ENCODE measurements at regions not wholly inside any gene's neighbourhood (a gene's known extent, or its start where the extent isn't known, plus 50 kb on each side); places are given as distances from the start of the nearest gene placed in this dataset.
"Not testable (repeated sequence)": the region's sequence is repeated elsewhere in the genome, so short reads cannot be mapped to it uniquely, and the experiment has no call there.

DNA sequence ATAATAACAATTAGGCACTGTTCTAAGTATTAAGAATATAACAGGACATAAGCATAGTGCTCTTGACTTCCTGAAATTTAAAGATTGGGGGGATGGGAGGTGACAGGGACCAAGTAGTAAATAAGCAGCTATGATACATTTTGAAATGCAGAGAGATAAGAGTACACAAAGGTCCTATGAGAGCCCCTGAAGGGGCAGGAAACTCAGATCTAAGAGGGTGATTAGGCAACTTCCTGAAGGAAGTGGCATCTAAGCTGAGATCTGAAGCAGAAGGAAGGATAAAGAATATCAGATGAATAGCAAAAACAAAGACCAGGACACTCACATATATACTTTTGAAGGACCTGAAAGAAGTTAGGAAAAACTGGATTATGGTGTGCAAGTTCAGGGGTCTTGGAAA is 415.2 kb upstream of the FRG2C start:
- DNase-seq: no peak

DNA sequence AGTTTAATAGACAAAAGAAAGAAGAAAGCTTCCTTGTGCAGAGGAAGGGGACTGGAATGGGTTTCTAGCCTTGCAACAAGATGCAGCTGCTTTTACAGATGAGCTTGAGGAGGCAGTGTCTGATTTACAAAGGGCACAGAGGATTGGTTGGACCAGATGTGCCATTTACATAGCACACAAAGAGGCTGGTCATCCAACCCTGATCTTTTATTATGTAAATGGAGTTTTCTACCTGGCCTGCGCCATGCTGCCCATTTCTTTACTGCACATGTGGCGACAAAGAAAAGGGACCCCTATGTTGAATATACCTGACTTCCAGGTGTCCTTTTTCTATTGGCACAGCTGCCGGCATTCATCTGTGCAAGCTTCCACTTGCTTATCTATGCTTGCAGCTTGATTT is 409.4 kb upstream of the FRG2C start:
- no peak for DNase-seq

DNA sequence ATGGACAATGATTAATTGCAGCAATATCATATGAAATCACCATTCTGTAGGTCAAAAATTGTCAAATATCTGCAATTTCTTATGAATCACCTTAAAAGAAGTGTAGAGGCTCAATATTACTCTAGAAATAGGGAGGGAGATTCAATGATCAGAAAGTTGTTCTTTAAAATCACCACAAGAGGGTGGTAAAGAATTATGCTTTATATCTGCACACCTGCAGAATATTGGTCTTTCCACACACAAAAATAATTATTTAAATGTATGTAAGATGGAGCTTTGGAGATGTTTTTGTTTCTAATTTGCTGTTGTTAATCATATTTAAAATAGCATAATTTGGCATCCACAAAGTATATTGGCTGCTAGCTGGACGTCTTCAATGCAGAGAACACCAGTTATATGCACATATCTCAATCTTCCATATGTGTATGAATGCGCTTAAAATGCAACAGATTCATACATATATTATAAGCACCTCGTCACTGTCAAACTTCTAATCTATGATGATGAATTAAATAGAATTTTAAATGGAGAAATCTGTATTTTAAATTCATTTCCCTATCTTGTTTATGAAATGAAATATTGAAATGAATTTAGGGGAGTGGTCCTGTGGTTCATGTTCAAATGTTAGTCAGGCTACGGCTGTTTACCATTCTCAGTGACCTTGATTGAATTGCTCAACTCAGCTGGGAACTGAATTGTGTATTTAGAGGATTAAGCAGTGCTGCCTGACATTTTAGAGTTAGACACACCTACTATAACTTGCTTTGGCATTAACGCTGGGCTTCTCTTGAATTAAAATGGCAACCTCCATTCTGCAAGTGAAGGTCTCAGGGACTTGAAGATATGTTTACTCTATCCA is 405.1 kb upstream of the FRG2C start:
- DNase-seq: not testable (repeated sequence)

DNA sequence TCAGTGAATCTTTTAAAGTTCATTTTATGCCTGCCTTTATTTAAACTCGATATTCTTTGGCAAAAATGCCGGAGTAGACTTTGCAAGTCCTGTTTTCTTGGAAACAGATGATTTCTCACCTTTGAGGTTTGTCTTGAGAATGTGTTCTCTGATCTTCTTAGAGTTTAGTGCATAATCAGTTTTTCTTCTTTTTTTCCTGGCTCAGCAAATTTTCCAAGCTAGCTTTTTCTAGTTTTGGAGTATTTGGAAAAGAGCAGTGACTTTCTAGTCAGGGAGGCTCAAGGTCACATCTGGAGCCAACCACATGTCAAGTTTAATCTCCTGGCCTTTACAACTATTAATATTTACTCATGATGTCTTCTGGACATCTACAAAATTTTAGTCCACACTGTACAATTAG is 403.2 kb upstream of the FRG2C start:
- DNase-seq: not testable (repeated sequence)

DNA sequence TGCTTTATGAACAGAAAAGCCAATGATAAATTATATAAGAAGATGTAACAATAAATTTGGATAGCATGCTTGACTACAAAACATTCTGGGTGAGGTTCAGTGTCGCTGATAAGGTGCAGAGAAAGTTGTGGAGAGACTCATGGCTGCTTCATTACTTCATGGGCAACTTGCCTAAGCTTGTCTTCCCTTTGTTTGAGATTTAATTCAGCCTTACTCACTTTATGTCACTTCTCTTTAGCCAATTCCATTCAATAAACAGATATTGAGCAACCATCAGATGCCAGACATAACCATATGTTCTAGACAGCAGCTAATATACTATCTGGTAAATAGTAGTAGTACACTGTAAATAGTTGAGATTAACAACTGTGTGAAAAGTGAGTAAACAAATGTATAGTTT is 401.5 kb upstream of the FRG2C start:
- DNase-seq: no peak

DNA sequence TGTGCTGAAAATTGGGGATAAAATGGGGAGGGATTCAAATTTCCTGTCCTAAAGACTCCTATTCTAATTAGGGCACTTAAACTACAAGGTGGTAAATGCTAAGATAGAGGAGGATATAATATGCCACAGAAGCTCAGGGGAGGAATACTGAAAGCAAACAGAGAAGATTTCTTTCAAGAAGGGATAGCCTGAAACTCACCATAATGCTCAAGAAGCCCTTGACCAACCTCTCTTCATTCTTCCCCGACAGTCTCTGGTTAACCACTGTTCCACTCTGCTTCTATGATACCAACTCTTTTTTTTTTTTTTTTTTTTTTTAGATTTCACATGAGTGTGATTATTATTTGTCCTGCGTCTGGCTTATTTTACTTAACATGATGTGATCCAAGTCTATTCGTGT is 398.2 kb upstream of the FRG2C start:
- DNase-seq: no peak

DNA sequence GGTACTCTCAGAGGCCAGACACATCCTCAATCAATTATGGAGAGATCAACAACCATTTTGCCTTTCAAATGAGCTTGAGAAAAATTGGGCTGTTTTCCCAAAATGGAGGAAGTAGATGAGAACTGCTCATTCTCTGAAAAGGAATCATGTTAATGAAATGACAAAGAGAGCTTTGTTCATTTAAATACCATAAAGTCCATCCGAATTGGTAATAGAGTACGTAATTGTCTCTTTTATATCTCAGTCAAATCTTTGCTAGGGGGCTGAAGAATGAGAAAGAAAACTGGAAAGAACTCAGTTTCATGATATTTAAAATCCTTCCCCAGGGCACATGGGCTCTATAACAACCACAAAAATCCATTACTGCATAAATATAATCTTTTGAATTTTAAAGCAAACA is 395.6 kb upstream of the FRG2C start:
- DNase-seq: not testable (repeated sequence)

DNA sequence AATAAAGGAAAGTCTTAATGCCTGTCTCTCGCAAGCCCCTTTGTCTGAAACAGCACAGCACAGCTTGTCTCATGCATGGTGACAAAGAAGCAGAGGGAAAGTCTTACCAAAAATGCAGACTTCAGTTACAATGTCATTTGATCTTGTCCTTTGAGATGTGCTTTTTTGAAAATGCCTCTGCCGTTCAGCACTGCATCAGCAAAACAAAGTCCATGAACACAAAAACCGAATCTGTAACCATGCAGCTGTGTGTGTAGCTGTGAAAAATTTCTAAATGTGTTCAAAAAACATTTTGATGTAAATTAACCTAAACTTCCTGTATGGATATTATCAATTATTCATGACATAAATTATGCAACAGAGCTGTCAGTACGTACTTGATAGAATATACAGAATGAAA is 391.9 kb upstream of the FRG2C start:
- not testable (repeated sequence) for DNase-seq

DNA sequence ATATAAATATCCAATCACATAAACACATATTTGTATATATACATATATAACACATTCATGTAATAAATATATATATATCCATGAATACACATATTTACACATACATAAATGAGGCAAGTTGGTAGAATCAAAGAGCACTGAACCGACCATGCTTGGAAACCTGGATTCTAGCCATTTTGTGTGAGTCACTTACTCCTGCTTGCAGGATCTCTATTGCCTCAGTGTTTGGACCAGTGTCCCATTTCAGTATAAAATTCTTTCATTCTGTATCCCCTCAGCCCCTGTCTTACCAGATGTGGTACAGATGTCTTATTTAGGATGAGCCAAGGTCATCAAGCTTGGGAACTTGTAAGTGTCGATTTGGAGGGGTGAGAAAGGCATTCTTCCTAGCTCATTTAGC is 391.4 kb upstream of the FRG2C start:
- DNase-seq: no peak

DNA sequence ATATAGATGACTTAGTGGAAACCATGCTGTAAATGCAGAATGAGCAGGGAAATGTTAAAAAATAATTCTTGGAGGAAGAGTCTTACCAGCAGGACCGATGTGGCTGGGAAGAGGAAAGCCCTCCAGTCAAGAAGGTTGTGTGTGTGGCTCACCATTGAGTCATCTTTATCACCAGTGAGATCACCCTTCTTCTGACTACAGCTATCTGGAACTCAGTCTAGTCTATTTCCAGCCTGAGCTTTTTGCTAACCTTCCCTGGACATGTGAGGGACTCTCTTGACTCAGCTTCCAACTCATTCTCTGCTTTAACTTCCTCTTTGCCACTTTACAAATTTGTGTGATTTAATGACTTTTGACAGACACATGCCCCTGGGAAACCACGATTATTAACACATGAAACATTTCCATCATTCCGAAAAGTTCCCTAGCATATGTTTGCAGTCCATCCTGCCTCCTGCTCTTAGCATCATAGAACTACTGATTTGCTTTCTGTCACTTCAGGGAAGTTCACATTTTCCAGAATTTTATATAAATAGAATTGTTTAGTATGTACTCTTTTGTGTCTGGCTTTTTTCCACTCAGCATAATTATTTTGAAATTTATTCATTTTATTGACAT is 378.5 kb upstream of the FRG2C start:
- DNase-seq: peak; percentile 60

DNA sequence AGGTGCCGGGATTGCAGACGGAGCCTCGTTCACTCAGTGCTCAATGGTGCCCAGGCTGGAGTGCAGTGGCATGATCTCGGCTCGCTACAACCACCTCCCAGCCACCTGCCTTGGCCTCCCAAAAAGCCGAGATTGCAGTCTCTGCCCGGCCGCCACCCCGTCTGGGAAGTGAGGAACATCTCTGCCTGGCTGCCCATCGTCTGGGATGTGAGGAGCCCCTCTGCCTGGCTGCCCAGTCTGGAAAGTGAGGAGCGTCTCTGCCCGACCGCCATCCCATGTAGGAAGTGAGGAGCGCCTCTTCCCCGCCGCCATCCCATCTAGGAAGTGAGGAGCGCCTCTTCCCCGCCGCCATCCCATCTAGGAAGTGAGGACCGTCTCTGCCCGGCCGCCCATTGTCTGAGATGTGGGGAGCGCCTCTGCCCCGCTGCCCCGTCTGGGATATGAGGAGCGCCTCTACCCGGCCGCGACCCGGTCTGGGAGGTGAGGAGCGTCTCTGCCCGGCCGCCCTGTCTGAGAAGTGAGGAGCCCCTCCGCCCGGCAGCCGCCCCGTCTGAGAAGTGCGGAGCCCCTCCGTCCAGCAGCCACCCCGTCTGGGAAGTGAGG is 375.1 kb upstream of the FRG2C start:
- not testable (repeated sequence) for DNase-seq

DNA sequence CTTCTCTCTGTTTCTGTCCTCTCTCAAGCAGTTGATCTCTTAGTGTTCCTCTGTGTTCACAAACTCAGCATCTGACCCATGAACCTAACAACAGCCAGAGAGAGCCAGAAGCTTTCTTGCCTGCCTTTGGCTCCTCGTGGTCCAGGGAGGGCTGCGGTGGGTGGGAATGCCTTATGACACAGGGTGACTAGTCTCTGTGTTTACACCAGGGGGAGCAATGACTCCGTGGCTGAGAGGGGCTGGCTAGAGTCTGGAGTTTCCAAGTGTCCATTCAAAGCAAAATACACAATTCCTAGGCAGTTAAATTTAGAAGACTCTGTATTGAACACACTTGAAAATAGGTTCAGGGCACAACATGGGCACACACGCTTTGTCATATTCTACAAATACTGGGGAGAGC is 370.0 kb upstream of the FRG2C start:
- DNase-seq: peak; percentile 77

DNA sequence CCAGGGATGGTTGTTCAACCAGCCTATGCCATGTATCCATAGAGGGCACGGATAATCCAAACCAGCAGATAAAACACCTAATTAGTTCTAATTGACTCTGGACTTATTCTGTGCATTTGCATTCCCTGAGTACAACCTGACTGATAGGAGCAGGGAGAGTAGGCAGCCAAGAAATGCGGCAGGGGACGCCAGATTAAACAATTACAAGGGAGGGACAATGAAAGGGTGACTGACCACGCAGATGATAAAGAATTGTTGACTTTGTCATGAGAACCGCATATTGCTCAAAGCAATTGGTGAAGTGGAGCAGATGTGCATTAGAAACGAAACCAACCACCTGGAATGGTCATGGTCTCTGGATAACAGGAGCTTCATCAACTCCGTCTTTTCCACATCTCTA is 369.1 kb upstream of the FRG2C start:
- DNase-seq: no peak

DNA sequence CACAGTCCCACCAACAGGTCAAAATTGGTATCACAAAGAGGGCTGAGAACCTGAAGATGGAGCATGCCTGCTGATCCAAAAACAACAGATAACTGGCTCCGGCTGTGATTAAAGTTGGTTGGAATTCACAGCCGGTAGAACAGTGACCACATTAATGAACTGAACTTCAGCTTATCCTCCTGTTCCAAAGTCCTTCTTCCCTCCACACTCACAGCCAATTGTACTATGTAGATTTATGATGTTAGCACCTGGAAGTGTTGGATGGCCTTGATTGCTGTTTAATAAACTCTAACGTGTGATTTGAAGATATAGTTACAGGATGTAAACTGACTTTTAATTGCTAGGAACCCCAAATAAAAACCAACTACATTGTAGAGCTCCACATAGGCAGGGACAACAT is 367.3 kb upstream of the FRG2C start:
- DNase-seq: no peak

DNA sequence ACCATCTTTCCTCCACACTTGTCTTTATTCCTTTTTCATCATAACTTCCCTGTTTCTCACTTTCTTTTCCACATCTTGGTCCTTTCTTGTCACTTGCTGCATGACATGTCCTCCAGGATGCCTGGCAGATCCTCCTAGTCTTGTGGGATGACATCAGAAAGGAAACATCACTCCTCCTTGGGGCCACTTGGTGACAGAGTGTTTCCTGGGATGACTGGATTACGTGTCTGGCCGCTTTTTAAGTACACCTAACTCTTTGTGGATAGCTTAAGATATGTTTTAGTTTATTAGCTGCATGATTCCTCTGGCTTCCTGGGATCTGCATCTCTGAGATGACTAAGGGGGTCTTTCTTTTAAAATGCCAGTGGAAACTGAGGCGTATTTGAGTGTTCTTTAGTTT is 363.5 kb upstream of the FRG2C start:
- no peak for DNase-seq

DNA sequence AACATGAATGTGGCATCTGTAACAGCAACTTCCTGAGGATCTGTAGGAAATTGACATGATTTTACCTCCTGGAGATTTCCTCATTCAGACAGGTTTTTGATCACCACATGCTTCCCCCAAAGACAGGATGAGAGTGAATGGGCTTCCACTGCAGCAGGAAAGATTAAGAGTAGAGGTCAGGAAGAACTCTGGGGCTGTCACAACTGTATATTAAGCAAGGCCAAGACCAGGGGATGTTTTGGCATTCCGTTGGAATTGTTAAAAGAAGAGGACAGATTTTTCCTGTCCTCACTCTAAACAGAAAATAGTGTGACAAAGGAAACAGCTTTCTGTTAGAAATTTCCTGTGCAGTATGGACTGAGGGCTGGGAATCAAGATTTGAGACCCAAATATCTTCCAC is 363.1 kb upstream of the FRG2C start:
- DNase-seq: not testable (repeated sequence)

DNA sequence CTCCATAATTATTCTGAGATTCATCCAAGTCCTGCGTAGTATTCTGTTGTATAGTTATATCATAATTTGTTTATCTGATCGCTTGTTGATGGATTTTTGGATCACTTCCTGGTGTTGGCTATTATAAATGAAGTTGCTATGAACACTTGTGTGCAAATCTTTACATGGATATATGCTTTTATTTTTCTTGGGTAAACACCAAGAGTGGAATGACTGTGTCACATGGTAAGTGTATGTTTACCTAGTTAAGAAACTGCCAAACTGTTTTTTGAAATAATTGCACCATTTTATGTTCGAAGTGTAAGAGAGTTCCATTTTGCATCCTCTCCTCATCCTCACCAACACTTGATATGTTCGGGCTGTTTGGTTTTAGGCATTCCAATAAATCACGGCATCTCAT is 360.4 kb upstream of the FRG2C start:
- DNase-seq: no peak

DNA sequence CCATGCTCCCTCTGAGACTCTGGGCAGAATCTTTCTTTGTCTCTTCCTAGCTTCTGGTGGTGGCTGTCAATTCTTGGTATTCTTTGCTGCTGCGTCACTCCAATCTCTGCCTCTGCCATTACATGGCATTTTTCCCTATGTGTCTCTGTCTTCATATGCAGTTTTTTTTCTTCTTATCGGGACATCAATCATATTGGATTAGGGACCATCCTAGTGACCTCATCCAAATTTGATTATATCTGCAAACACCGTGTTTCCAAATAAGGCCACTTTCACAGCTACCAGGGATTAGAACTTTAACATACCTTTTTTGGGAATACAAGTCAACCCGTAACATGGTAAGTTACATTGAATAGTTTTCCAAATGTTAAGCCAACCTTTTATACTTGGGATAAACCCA is 358.2 kb upstream of the FRG2C start:
- no peak for DNase-seq

DNA sequence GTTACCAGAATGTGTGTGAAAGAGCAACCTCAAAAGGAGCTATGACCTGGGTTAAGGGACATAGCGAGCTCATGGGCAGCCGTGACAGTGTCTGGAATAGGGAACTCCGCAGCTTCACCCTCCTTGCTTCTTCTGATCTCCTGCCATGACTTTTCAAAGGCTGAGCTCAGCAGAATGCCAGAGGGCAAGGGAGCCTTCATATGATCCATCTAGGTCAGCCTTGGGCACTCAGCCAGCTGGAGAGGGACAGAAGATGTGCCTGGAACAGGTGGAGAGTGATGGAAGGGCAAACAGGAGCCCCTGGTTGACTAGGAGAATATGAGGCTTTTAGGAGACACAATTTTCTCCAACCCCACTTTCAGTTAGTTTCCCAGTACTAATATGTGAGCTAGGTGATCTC is 352.8 kb upstream of the FRG2C start:
- not testable (repeated sequence) for DNase-seq

DNA sequence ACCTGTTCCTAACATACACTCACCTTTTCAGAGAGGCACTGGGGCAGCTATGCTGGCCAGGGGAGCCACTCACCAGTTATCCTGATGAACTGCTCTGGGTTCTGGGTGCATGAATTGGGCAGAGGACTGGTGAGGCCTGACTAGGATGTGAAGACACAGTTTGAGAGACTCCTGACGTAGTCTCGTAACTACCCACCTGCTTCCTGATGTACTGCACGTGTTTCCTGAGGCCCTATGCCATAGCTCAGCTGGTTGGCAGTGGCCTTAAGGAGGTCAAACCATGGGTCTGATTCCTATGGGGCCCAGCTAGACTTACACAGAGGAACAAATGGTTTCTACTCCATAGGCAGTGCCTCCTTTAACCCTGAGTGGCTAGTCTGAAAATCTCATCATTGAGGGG is 351.7 kb upstream of the FRG2C start:
- DNase-seq: not testable (repeated sequence)

DNA sequence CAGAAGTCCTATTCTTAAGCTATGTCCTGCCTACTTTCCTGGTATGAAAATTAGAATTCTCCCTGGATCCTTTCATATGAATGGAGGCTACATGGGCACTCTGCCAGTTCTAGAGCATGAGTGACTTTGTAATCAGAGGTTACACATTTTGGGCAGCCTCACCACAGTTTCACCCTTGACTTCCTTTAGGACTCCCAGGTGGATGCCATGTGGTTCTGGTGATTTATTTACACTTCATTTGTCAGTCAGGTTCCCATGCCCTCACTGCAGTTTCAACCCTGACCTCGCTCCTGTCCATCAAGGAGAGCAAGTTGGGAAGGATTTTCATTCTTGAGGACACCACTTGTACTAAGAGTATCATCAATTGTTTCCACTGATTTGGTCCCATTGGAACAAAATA is 344.4 kb upstream of the FRG2C start:
- DNase-seq: not testable (repeated sequence)

DNA sequence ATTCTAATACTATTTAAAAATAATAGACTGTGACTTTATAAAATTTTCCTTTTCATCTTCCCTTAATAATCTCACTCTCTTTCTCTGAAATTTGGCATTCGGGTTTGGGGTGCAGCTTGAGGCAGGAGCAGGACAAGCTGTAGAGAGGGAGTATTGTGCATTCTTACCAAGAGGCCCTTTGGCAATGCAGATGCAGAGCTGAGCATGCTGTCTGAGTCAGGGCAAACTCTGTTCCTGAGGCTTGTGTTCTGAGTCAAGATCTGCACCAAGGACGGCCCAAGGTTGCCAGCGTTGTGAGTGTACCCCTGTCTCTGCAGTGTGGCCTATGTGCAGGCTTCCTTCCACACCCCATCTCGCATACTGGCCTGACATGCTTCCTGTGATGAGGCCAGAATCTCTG is 343.8 kb upstream of the FRG2C start:
- DNase-seq: no peak

DNA sequence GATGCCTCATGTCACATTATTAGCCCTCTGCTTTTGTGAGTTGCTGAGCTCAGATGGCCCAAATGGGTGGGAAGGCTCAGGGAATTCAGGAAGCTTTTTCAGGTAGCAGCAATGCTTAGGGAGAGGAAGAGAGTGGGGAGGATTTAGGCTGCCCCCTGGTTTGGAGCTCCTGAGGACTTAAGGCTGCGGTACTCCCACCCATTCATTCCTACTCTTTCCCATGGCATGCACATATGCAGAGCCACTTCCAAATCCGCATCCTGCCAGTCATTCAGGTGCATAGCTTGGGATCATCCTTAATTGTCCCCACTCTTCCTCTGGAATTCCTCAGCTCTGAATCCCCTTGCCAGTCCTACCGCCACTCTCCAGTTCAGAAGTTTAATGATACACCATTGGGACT is 343.1 kb upstream of the FRG2C start:
- DNase-seq: no peak

DNA sequence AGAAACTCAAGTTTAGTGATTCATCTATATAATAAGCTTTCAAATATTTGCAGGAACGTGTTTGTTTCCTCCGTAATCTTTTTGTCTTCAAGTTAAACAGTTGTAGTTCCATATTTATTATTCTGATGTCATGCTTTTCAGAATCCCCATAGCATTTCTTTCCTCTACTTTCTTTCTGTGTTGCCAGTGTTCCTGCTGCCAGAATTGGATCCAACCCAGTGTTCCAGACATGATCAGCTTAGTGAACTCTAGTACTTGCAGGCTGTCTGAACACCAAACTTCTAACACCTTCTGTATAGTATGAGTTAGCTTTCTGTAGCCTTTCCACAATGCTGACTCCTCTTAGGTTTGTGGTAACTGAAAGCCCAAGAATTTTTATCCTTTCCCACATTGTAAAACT is 340.2 kb upstream of the FRG2C start:
- DNase-seq: not testable (repeated sequence)

Data from islet precursor cell (in vitro differentiated cells).